ENCODE measurements at regions not wholly inside any gene's neighbourhood (a gene's known extent, or its start where the extent isn't known, plus 50 kb on each side); places are given as distances from the start of the nearest gene placed in this dataset.

- DNase-seq (ENCODE audit: low read depth in 1 of 2, low spot score in 2 of 2) (no peak), FAIRE-seq (no peak)
- Histone ChIP-seq H3K9me3 (ENCODE audit: insufficient read depth in 2 of 2, low read depth in 1 of 2, low read length in 1 of 2) (no peaks in the 10 kb centered on the region), H2BK120ac (replicated peaks; ENCODE audit: low read depth, low read length) (no peak overlapping the region), H3K79me2 (ENCODE audit: control insufficient read depth in 1 of 2, insufficient read depth in 2 of 2, low read length in 2 of 2) (no peaks in the 10 kb centered on the region), H3K23me2 (ENCODE audit: low read depth, low read length) (no peaks in the 10 kb centered on the region), H4K91ac (replicated peaks; ENCODE audit: insufficient read length, low read length) (no peak overlapping the region), H3K18ac (ENCODE audit: extremely low read depth, low read length) (no peak overlapping the region), H3K36me3 (ENCODE audit: control insufficient read depth in 2 of 4, insufficient read depth in 4 of 4, low read length in 3 of 4) (no peaks in the 10 kb centered on the region), H2BK12ac (ENCODE audit: low read depth, low read length) (no peak overlapping the region), H3K23ac (ENCODE audit: insufficient read length) (no peak overlapping the region), H2BK15ac (ENCODE audit: low read length) (no peak overlapping the region), H2AK5ac (ENCODE audit: low read depth, low read length) (no peak overlapping the region), H3K56ac (replicated peaks; ENCODE audit: insufficient read length, low read depth, low read length) (no peak overlapping the region), H4K5ac (ENCODE audit: insufficient read length, low read depth, low read length) (no peak overlapping the region), H3K9ac (replicated peaks in 1 of 4; ENCODE audit: extremely low read depth in 1 of 4, low read depth in 3 of 4, low read length in 3 of 4) (no peak overlapping the region), H3K4me3 (ENCODE audit: extremely low read depth in 1 of 4, insufficient read depth in 2 of 4, low read depth in 3 of 4, low read length in 4 of 4) (no peak overlapping the region), H3K27me3 (replicated peaks in 1 of 4; ENCODE audit: control insufficient read depth in 3 of 4, extremely low read depth in 1 of 4, insufficient read depth in 3 of 4, low read length in 3 of 4) (no peaks in the 10 kb centered on the region), H3K27ac (ENCODE audit: low read depth, low read length) (no peak overlapping the region), H3K4me1 (replicated peaks in 1 of 4; ENCODE audit: control insufficient read depth in 3 of 4, insufficient read depth in 4 of 4, low read length in 3 of 4) (peaks cover 2 to 13% (median 3%) of the 10 kb centered on the region in 4 experiments; a peak in 5 of 7 replicates), H2BK20ac (ENCODE audit: low read length) (no peak overlapping the region), H2AFZ (ENCODE audit: low read length) (no peak overlapping the region), H3K4me2 (ENCODE audit: insufficient read depth in 1 of 2, low read depth in 2 of 2, low read length in 2 of 2) (no peak overlapping the region), H4K8ac (ENCODE audit: extremely low read depth, insufficient read depth, low read length) (no peak overlapping the region), H3K14ac (ENCODE audit: insufficient read length) (no peak overlapping the region), H3K79me1 (ENCODE audit: low read depth, low read length) (no peaks in the 10 kb centered on the region), H3K4ac (replicated peaks; ENCODE audit: insufficient read length, low read depth, low read length) (no peak overlapping the region), H4K20me1 (replicated peaks in 1 of 2; ENCODE audit: control insufficient read depth in 1 of 2, insufficient read depth in 2 of 2, low read length in 2 of 2) (no peaks in the 10 kb centered on the region), H2BK5ac (ENCODE audit: low read depth, low read length) (no peak overlapping the region)
- WGBS, 2 experiments (ENCODE audit: extremely low coverage in 1 of 2, insufficient coverage in 1 of 2, insufficient read length in 1 of 2, insufficient replicate concordance in 2 of 2, low coverage in 1 of 2, low lambda C conversion rate in 2 of 2, missing lambda C conversion rate in 1 of 2) = 92% methylated on average over 3 of the region's 3 CpGs; no CpG with 5 or more reads in 1 of the 2 experiments
- ChIA-PET CTCF (ENCODE audit: partially characterized antibody) (interaction anchor here (1.2 to 2.0 kb wide), 3 partner anchors 12 to 234 kb away, joined by 4 to 10 read pairs (median 7); no protein-coding TSS in a partner anchor), POLR2A (ENCODE audit: partially characterized antibody) (no interaction called here)
- TF ChIP-seq FOSL1 (IDR thresholded peaks at IDR 0.05; ENCODE audit: insufficient read depth, low read depth, low read length) = no peak
- no peak for TF ChIP-seq MAFK (IDR thresholded peaks at IDR 0.05; ENCODE audit: low read depth, low read length)
- no peak for TF ChIP-seq EZH2 (IDR thresholded peaks at IDR 0.05; ENCODE audit: low read depth, low read length, severe bottlenecking)
- TF ChIP-seq POLR2A (IDR thresholded peaks at IDR 0.05; ENCODE audit: control extremely low read depth in 1 of 2, low read depth in 2 of 2, low read length in 2 of 2) = no peak
- no peak for TF ChIP-seq SP2 (IDR thresholded peaks at IDR 0.05; ENCODE audit: low read length)
- TF ChIP-seq CHD1 (IDR thresholded peaks at IDR 0.05; ENCODE audit: low read depth, low read length) = no peak
- no peak for TF ChIP-seq RBBP5 (IDR thresholded peaks at IDR 0.05; ENCODE audit: borderline replicate concordance, low read depth, low read length)
- TF ChIP-seq CBX5 (IDR thresholded peaks at IDR 0.05; ENCODE audit: low read depth, low read length) = no peak
Observed at GRCh38 chr2:39497082-39497801, 60.2 kb upstream of the MAP4K3 start.

All from H1 (cell line).